Suprapubic skin (tissue), 3 donors: ENCODE measurements at regions not wholly inside any gene's neighbourhood (a gene's known extent, or its start where the extent isn't known, plus 50 kb on each side); places are given as distances from the start of the nearest gene placed in this dataset.

Experiments
- CTCF ChIP-seq, 2 donors: fragments of 200-600 bp in 1 of 2; fragments of 450-650 bp in 1 of 2; sonication (generic) in 1 of 2; IDR thresholded peaks; one replicate each; pipeline ENCODE4 v1.5.1; 2016 to 2019; ENCODE audit warnings: antibody characterized with exemption in 2 of 2, mild to moderate bottlenecking in 1 of 2, moderate library complexity in 1 of 2
- POLR2AphosphoS5 ChIP-seq, 3 donors: sonication (generic); formaldehyde crosslinking; IDR thresholded peaks; one replicate each; pipeline ENCODE4 v1.6.1; 2017; ENCODE audit warnings: antibody characterized with exemption in 3 of 3

GRCh38 chrX:3451571-3451970 lies 105.1 kb upstream of the MXRA5 start:
- no peak for TF ChIP-seq CTCF (IDR thresholded peaks at IDR 0.05)
- no peak for TF ChIP-seq POLR2AphosphoS5 (IDR thresholded peaks at IDR 0.05)
